Transverse colon (tissue), 4 donors: ENCODE measurements at regions not wholly inside any gene's neighbourhood (a gene's known extent, or its start where the extent isn't known, plus 50 kb on each side); places are given as distances from the start of the nearest gene placed in this dataset.

Experiments used
- DNase-seq: peaks from one replicate; pipeline ENCODE4 v3.0.0-alpha.2; 2019
- H3K27ac ChIP-seq, 4 donors: fragments of 200-600 bp; sonication (generic); 2 replicates each; pipeline ENCODE4 v1.5.1; 2016 to 2018; ENCODE audit warnings: inconsistent platforms in 4 of 4
- H3K27me3 ChIP-seq: fragments of 200-600 bp; sonication (generic); 2 replicates; pipeline ENCODE4 v1.5.1; 2017; ENCODE audit warnings: inconsistent platforms
- H3K36me3 ChIP-seq, 4 donors: fragments of 200-600 bp; sonication (generic); 2 replicates each; pipeline ENCODE4 v1.5.1; 2017 to 2019; ENCODE audit warnings: inconsistent platforms in 4 of 4
- H3K4me1 ChIP-seq, 4 donors: fragments of 200-600 bp; sonication (generic); 2 replicates each; pipeline ENCODE4 v1.5.1; 2017 to 2020; ENCODE audit warnings: inconsistent platforms in 4 of 4
- H3K4me3 ChIP-seq, 4 donors: fragments of 200-600 bp; sonication (generic); 1 replicate in 1 of 4; 2 replicates in 3 of 4; pipeline versions ENCODE4 v1.5.1 to v1.6.1; 2017 to 2019; ENCODE audit warnings: inconsistent platforms in 4 of 4
- H3K9me3 ChIP-seq, 2 donors: fragments of 200-600 bp; sonication (generic); 2 replicates each; pipeline ENCODE4 v1.5.1; 2017 to 2019; ENCODE audit warnings: inconsistent platforms in 2 of 2
- CTCF ChIP-seq, 5 experiments: fragments of 200-600 bp in 3 of 5; fragments of 450-650 bp in 2 of 5; sonication (generic) in 3 of 5; IDR thresholded peaks; 1 replicate in 2 of 5; 2 replicates in 3 of 5; pipeline ENCODE4 v1.5.1; 2016 to 2017; ENCODE audit warnings: antibody characterized with exemption in 5 of 5, inconsistent platforms in 3 of 5, mild to moderate bottlenecking in 2 of 5, moderate library complexity in 1 of 5
- EP300 ChIP-seq: sonication (generic); formaldehyde crosslinking; IDR thresholded peaks from one replicate; pipeline ENCODE4 v1.6.1; 2017; ENCODE audit warnings: antibody characterized with exemption, low read depth
- POLR2A ChIP-seq: fragments of 450-650 bp; IDR thresholded peaks from one replicate; pipeline ENCODE4 v1.6.1; 2016; ENCODE audit warnings: antibody characterized with exemption, mild to moderate bottlenecking, moderate library complexity
- POLR2AphosphoS5 ChIP-seq, 3 donors: sonication (generic); formaldehyde crosslinking; IDR thresholded peaks; one replicate each; pipeline ENCODE4 v1.6.1; 2016; ENCODE audit warnings: antibody characterized with exemption in 3 of 3
- WGBS, 2 donors: methylation state at CpG; one replicate each; pipeline ENCODE4 v1.1.5; 2018; ENCODE audit warnings: low coverage in 1 of 2; 5-methylcytosine and 5-hydroxymethylcytosine counted together
- in situ Hi-C, 4 donors: fragments of 200-750 bp; cut with MboI; loops; one replicate each; pipeline versions ENCODE4 v1.15.0 to v1.15.1; 2017; ENCODE audit warnings: low sequenced_read_pairs in 3 of 4, low pct_ligation_motif_present in 1 of 4, low pct_unique_long_range_greater_than_20kb in 1 of 4
- intact Hi-C: fragments of 100-400 bp; cut with DNase I; formaldehyde crosslinking; loops from one replicate; pipeline ENCODE4 v1.15.1; 2023; ENCODE audit warnings: low total_unique reads

- H3K9me3 ChIP-seq = no peaks in the 10 kb centered on the region
- DNase-seq = no peak
- no peaks in the 10 kb centered on the region for H3K27me3 ChIP-seq
- in situ Hi-C loops (no loop called here), intact Hi-C loops (no loop called here)
- no peak overlapping the region for H3K27ac ChIP-seq
- 43 to 59% methylated on average over 1 of the region's 1 CpG for WGBS, 2 donors
- TF ChIP-seq EP300 (no peak), POLR2AphosphoS5 (IDR thresholded peaks at IDR 0.05) (no peak), POLR2A (no peak), CTCF (IDR thresholded peaks at IDR 0.05) (no peak)
- no peaks in the 10 kb centered on the region for H3K36me3 ChIP-seq
- H3K4me3 ChIP-seq = no peak overlapping the region
- no peaks in the 10 kb centered on the region for H3K4me1 ChIP-seq
Observed at GRCh38 chr5:12392246-12392645, 488.0 kb upstream of the CTNND2 start.

- no peaks in the 10 kb centered on the region for H3K4me1 ChIP-seq
- H3K36me3 ChIP-seq = no peaks in the 10 kb centered on the region
- intact Hi-C loops = no loop called here
- no peak for DNase-seq
- 90% methylated on average over 1 of the region's 1 CpG; no CpG with 5 or more reads in 1 of the 2 donors for WGBS, 2 donors
- no peak overlapping the region for H3K27ac ChIP-seq
- H3K27me3 ChIP-seq = no peaks in the 10 kb centered on the region
- no peak overlapping the region for H3K4me3 ChIP-seq
- TF ChIP-seq POLR2A = no peak
- no peak for TF ChIP-seq EP300
- TF ChIP-seq CTCF (IDR thresholded peaks at IDR 0.05) = no peak
- TF ChIP-seq POLR2AphosphoS5 (IDR thresholded peaks at IDR 0.05) = no peak
- peaks cover 0 to 2% of the 10 kb centered on the region in 2 donors for H3K9me3 ChIP-seq
- in situ Hi-C loops = no loop called here
Observed at GRCh38 chr5:12385095-12385494, 480.8 kb upstream of the CTNND2 start.

- no peak overlapping the region for H3K27ac ChIP-seq
- in situ Hi-C loops (no loop called here), intact Hi-C loops (no loop called here)
- H3K27me3 ChIP-seq = no peaks in the 10 kb centered on the region
- H3K4me1 ChIP-seq = no peaks in the 10 kb centered on the region
- peaks cover 0 to 2% of the 10 kb centered on the region in 2 donors for H3K9me3 ChIP-seq
- H3K4me3 ChIP-seq = no peak overlapping the region
- WGBS, 2 donors = 74 to 88% methylated on average over 3 to 5 of the region's 5 CpGs
- TF ChIP-seq POLR2AphosphoS5 (IDR thresholded peaks at IDR 0.05) (no peak), EP300 (no peak), CTCF (IDR thresholded peaks at IDR 0.05) (no peak)
- DNase-seq = no peak
- H3K36me3 ChIP-seq = no peaks in the 10 kb centered on the region
Observed at GRCh38 chr5:12384005-12384404, 479.8 kb upstream of the CTNND2 start.

- intact Hi-C loops (no loop called here), in situ Hi-C loops (no loop called here)
- Histone ChIP-seq H3K27me3 (no peaks in the 10 kb centered on the region), H3K9me3 (no peaks in the 10 kb centered on the region), H3K36me3 (no peaks in the 10 kb centered on the region), H3K4me1 (no peaks in the 10 kb centered on the region), H3K27ac (no peak overlapping the region), H3K4me3 (no peak overlapping the region)
- no peak for TF ChIP-seq POLR2AphosphoS5 (IDR thresholded peaks at IDR 0.05)
- no peak for TF ChIP-seq POLR2A
- WGBS, 2 donors = 78% methylated on average over 4 of the region's 4 CpGs; no CpG with 5 or more reads in 1 of the 2 donors
- DNase-seq = no peak
Observed at GRCh38 chr5:12367973-12368372, 463.7 kb upstream of the CTNND2 start.

- TF ChIP-seq CTCF (IDR thresholded peaks at IDR 0.05) (no peak), POLR2AphosphoS5 (IDR thresholded peaks at IDR 0.05) (no peak), POLR2A (no peak), EP300 (no peak)
- H3K4me3 ChIP-seq = no peak overlapping the region
- in situ Hi-C loops = no loop called here
- H3K9me3 ChIP-seq = no peaks in the 10 kb centered on the region
- H3K27ac ChIP-seq = no peak overlapping the region
- H3K36me3 ChIP-seq = no peaks in the 10 kb centered on the region
- WGBS, 2 donors = 74 to 91% methylated on average over 1 of the region's 1 CpG
- no peak for DNase-seq
- intact Hi-C loops = no loop called here
- H3K27me3 ChIP-seq = no peaks in the 10 kb centered on the region
- no peaks in the 10 kb centered on the region for H3K4me1 ChIP-seq
Observed at GRCh38 chr5:12360218-12360617, 456.0 kb upstream of the CTNND2 start.
